ENCODE measurements at regions not wholly inside any gene's neighbourhood (a gene's known extent, or its start where the extent isn't known, plus 50 kb on each side); places are given as distances from the start of the nearest gene placed in this dataset.

- DNase-seq (ENCODE audit: low read depth in 2 of 2): no peak
These were observed 92.6 kb downstream of the TTC32 start for GRCh38 chr2:19809206-19809605.

GRCh38 chr2:19807866-19808265 is 93.9 kb downstream of the TTC32 start:
- DNase-seq (ENCODE audit: low read depth in 2 of 2): no peak

DNA sequence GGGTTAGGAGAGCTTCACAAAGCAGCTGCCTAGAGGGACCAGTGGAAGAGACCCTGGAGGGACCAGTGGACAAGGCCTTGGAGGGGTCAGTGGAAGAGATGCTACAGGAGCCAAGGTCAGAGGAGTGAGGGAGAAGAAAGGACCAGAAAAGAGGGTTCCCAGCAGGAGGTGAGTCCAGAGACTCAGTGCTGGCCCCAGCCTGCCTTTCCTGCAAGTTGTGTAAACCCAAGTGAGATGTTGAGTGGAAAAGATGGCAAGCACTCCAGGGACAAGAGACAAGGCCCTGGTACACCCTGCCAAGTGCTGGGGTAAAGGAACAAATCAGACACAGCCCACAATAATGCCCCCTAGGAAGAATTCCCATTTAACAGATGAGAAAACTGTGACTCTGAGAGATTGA is 94.4 kb downstream of the TTC32 start:
- no peak for DNase-seq (ENCODE audit: low read depth in 2 of 2)

DNA sequence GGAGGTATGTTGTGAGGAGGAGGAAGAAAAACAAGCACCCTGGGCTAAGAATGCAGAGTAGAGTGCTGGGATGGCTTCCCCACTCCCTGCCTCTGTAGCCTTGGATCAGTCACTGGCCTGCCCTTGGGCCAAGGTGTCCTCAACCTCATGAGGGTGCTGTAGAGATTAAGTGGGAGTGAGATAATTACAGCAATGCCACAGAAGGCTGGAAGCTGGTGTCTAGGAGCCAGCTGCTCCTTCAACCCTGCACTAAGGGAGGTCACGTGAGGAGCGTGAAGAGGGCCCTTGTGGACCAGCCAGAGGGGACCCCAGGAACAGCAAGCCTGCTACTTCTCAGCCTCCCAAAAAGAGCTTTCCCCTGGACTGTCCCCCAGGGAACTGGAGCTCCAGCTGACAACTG is 95.2 kb downstream of the TTC32 start:
- no peak for DNase-seq (ENCODE audit: low read depth in 2 of 2)

DNA sequence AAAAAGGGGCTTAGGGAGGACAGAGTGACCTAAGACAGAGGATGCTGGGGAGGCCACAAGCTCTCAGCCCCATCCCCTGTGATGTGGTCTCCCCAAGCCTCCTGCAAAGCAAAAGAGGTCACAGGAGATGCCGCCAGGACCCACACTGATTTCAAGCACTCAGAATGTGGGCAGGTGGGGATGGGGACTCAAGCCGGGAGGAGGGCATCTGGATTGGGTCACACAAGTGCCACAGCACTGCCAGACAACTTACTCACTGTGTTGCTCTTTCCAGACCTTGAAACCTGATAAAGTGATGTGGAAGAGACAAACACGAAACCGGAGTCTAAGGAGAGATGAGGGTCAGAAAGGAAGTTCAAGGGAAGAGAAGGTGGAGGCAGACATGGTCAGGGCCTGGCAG is 95.7 kb downstream of the TTC32 start:
- DNase-seq (ENCODE audit: low read depth in 2 of 2): no peak

DNA sequence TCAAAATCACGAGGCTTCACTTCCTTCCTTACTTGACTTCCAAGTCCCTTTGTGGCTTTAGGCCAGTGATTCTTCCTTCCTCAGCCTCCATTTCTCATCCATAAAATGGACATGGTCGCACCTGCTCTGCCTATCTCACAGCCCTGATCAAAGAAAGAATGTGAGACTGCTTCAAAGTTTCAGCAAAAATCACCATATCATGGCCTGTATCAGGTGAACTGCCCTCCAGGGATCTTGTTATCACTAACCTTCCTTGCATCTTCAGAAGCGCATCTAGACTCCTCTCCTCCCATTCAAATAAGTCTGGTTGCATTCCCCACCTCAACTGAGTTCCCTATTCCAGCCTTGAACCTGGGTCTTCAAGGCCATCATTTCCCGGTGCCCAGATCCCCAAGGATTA is 96.5 kb downstream of the TTC32 start:
- DNase-seq (ENCODE audit: low read depth in 2 of 2): no peak

- DNase-seq (ENCODE audit: low read depth in 2 of 2): no peak
These were observed 97.0 kb downstream of the TTC32 start for GRCh38 chr2:19804639-19805260.

GRCh38 chr2:19802086-19802841 is 99.5 kb downstream of the TTC32 start:
- no peak for DNase-seq (ENCODE audit: low read depth in 2 of 2)

- no peak for DNase-seq (ENCODE audit: low read depth in 2 of 2)
These were observed 100.3 kb downstream of the TTC32 start for GRCh38 chr2:19801367-19802080.

DNA sequence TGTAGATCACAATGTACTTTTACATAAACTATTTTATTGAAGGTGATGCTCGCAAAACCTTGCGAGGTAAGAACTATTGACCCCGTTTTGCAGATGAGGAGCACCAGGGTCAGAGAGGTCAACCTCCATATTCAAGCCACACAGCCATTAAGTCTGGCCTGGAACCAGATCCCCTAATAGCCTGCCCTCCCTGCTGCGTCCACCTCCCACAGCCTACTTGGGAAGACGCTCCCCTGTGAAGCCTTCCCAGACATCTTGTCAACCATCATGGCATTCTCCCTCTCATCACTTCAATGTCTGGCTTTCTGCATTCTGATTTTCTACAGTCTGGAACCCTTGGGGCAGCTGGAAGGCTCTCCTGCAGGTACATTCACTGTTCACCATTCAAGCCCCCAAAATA is 101.0 kb downstream of the TTC32 start:
- no peak for DNase-seq (ENCODE audit: low read depth in 2 of 2)

GRCh38 chr2:19799881-19800780 is 101.7 kb downstream of the TTC32 start:
- DNase-seq (ENCODE audit: low read depth in 2 of 2): no peak

DNA sequence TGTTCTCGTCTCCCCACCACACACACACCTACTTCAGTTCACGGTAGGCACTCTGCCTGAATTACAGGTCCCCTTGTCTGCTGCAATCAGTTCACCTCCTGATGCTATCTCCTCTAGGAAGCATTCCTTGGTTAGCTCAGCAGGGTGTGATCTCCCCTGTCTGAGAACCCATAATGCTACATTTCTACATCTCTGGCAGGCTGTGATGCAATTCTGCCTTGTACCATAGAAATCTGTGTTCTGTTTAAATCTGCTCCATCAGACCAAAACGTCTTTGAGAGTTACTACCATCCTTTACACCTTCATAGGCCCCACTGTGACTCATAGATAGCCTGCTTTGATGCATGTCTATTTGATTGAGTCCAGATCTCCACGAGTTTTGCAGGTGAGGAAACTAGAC is 103.9 kb downstream of the TTC32 start:
- no peak for DNase-seq (ENCODE audit: low read depth in 2 of 2)

DNA sequence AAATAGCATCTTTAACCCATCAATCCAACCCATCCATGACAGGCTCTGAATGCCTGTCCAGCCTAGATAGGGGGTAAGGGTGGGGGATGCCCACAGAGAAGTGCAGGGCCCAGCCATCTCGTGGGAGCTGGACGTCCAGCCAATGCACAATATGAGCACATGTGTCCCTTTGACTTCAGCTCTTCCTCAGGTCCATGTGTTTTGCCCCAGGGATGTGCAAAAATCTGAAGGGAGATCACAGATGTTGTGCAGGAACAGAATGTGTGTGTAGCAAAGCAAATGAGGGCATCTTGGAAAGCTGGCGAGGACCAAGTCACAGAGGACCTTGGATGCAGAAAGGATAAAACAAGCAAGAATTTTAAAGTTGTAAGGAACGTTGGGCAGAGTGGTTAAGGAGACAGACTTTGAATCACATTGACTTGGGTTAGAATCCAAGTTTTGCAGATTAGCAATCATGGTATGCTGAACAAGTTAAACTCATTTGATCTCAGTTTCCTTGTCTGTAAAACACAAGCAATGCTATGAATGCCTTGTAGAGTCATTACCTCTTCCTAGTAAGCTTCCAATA is 104.5 kb downstream of the TTC32 start:
- no peak for DNase-seq (ENCODE audit: low read depth in 2 of 2)

GRCh38 chr2:19796035-19796695 is 105.6 kb downstream of the TTC32 start:
- DNase-seq (ENCODE audit: low read depth in 2 of 2): no peak

DNA sequence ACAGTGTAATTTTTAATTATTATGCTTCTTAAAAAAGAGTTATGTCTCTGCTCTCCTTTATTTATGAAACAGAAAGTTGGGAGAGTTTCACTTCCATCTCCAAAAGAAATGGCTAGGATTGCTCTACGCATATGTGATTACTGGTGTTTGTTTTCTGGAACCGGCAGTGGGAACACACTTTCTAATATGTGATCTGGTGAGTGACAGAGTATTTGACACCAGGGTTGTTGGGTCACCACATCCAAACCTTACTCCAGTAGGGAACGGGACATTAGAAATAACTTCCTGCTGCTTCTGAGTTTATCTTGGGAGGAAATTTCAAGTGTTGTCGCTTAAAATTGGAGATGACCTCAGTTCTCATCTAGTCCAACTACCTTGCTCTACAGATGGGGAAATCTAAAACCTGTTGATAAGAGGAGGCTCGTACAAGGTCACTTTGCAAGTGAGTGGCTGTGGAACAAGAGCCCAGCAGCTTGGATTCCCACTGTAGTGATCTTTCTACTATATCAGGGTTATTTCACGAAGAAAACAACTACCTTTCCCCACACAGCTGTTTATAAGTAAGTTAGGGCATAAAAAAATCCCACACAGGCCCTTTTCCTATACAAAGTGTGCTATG is 108.5 kb downstream of the TTC32 start:
- DNase-seq (ENCODE audit: low read depth in 2 of 2): no peak

DNA sequence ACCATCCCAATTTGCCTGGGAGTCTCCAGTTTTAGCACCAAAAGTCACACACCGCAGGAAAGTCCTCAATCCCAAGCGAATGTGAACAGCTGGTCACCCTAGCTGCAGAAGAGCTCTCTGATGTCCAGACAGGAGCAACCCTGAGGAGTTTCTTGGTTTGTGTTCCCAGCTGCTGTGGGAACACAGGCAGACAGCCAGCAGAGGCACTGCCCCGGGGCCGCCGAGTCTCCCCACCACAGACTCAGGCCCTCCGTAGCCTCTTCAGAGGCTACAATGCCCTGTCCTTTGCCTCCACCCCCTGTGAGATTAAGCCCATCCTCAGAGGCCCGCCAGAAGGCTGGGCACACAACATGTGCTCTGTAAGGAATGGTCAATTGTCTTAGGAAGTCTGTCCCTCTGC is 111.5 kb downstream of the TTC32 start:
- DNase-seq (ENCODE audit: low read depth in 2 of 2): no peak

DNA sequence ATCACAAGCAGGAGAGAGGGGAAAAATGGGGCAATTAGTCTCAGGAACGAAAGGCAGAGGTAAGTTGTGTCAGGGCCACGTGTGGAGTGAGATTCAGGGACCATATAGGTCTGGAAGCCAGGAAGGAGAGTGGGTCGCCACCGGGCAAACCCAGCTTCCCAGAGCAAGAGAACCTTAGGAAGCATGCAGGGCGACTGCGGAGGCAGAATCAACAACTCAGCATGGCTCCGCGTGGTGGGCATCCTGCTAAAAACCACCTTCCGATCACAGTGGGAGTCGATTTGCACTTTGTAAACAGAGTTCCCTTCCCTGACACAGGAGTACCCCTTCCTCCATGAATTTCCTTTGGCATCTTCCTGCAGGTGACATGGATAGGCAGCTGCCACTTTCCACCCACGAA is 114.6 kb downstream of the TTC32 start:
- DNase-seq (ENCODE audit: low read depth in 2 of 2): no peak

- no peak for DNase-seq (ENCODE audit: low read depth in 2 of 2)
These were observed 115.2 kb downstream of the TTC32 start for GRCh38 chr2:19786408-19787058.

DNA sequence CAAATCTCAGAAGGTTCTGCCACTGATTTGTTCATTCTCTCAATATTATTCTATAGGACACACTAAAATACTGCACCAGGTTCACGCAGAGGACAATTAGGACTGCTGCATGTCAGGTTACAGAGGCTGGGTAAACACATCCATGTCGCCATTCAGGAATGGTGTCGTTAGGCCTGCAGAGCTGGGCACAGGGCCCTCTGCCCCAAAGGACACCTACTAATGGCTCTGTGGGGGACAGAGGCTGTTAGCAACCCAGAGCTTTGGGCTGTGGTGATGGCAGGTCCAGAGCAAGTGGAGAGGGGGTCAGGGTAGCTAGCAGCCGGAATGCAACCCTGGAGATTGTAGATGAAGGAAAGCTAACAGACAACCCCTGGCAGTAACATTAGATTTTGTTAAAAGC is 115.9 kb downstream of the TTC32 start:
- no peak for DNase-seq (ENCODE audit: low read depth in 2 of 2)

DNA sequence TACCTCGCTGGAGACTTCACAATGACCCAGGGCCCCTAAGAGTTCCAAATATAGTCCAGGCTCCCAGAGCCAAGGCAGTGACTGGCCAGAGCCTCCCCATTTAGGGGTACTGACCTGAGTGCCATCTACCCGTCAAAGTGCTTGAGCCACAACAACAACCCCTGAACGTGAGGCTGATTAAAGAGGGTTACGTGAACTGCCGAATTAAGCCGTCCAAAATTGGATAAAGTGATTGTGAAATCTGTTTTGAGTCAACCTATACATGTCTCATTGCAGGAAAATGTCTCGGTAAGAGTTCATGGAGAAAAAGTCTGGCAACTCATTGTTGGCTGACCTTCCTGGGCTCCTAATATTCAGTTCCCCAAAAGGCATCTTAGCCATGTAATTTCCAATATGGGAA is 116.3 kb downstream of the TTC32 start:
- DNase-seq (ENCODE audit: low read depth in 2 of 2): no peak

All from activated CD4-positive, alpha-beta T cell treated with anti-CD3 and anti-CD28 coated beads for 24 hours (primary cell).